GM10248 (cell line): ENCODE measurements at regions not wholly inside any gene's neighbourhood (a gene's known extent, or its start where the extent isn't known, plus 50 kb on each side); places are given as distances from the start of the nearest gene placed in this dataset.
A peak's percentile ranks its signal among the peaks of the same experiment; 100 is the strongest.

Source experiments
- CTCF ChIA-PET: fragments of 300-600 bp; sonication (Branson Sonifier 250); formaldehyde crosslinking; extraction: SDS; loops from one replicate; lab custom pipeline; 2021; ENCODE audit warnings: antibody characterized with exemption; lab: Yijun Ruan, JAX
- POLR2A ChIA-PET: fragments of 350-650 bp; sonication (Branson Sonifier 250); formaldehyde crosslinking; extraction: SDS; loops from one replicate; lab custom pipeline; 2020; ENCODE audit warnings: antibody characterized with exemption; lab: Yijun Ruan, JAX
- DNase-seq: peaks from one replicate; pipeline ENCODE4 v3.0.0; 2012; ENCODE audit errors: extremely low spot score
- TF ChIP-seq, protein P1 (sequence below): IDR thresholded peaks from 2 replicates; pipeline ENCODE4 v1.5.1; 2012; ENCODE audit warnings: mild to moderate bottlenecking, low read depth; ENCODE audit errors: extremely low read depth, missing control alignments, control extremely low read depth

DNA sequence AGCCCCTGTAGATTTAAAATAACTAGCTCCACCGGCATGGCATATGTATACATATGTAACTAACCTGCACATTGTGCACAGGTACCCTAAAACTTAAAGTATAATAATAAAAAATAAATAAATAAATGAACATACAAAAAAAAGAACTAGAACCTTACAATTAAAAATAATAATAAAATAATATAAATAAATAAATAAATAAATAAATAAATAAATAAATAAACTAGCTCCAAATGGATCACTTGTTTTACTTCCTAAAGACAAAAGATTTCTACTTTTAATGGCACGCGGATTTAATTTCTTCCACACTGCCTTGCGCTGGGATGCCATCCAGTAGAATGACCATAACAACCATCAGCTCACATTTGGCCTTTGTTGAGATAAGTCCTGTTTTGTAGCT is 141.0 kb upstream of the NRSN1 start:
- no peak for DNase-seq
- TF ChIP-seq, protein P1, sequence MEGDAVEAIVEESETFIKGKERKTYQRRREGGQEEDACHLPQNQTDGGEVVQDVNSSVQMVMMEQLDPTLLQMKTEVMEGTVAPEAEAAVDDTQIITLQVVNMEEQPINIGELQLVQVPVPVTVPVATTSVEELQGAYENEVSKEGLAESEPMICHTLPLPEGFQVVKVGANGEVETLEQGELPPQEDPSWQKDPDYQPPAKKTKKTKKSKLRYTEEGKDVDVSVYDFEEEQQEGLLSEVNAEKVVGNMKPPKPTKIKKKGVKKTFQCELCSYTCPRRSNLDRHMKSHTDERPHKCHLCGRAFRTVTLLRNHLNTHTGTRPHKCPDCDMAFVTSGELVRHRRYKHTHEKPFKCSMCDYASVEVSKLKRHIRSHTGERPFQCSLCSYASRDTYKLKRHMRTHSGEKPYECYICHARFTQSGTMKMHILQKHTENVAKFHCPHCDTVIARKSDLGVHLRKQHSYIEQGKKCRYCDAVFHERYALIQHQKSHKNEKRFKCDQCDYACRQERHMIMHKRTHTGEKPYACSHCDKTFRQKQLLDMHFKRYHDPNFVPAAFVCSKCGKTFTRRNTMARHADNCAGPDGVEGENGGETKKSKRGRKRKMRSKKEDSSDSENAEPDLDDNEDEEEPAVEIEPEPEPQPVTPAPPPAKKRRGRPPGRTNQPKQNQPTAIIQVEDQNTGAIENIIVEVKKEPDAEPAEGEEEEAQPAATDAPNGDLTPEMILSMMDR: no peak
- ChIA-PET POLR2A (no interaction called here), CTCF (interaction anchor here (1.5 to 2.2 kb wide), 2 partner anchors 8 to 23 kb away, joined by 5 to 8 read pairs; no protein-coding TSS in a partner anchor)

DNA sequence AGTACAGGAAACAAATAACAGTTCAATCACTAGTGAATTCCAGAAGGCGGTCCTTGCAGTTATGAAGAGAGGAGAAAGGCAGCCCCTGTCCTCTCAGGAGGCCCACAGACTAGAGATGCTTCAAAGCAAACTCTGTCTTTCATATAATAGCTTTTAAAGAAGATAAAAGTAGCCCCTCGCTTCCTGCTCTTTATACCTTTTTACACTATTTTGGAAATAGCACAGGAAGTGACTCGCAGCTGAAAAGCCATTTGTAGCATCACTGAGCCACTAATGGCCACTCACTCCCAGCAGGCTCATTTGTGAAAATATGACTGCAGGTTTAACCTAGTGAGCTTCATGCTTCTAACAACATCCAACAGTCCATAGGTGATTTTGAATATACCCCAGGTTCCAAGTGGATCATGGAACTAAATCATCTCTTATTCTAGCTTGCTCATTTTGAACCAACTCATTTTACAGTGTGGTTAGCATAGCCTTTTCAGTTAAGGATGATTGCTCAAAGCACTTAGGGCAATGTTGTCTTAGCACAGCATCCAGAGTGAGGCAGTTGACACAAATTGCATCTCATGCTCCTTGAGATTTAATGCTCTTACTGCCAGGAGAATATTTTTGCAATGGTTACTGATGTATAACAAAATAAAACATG is 136.0 kb upstream of the NRSN1 start:
- ChIA-PET CTCF (no interaction called here), POLR2A (no interaction called here)
- TF ChIP-seq, protein P1: no peak
- no peak for DNase-seq

DNA sequence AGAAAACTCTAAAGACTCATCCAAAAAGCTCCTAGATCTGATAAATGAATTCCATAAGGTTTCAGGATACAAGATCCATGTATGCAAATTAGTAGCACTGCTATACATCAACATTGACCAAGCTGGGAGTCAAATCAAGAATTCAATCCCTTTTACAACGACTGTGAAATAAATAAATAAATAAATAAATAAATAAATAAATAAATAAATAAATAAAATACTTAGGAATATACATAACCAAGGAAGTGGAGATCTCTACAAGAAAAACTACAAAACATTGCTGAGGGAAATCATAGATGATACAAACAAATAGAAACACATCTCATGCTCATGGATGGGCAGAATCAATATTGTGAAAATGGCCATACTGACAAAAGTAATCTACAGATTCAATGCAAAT is 132.0 kb upstream of the NRSN1 start:
- TF ChIP-seq, protein P1: no peak
- ChIA-PET POLR2A (no interaction called here), CTCF (interaction anchor here (1.7 kb wide), 1 partner anchor 10 kb away, joined by 5 read pairs; no protein-coding TSS in a partner anchor)
- DNase-seq: no peak

DNA sequence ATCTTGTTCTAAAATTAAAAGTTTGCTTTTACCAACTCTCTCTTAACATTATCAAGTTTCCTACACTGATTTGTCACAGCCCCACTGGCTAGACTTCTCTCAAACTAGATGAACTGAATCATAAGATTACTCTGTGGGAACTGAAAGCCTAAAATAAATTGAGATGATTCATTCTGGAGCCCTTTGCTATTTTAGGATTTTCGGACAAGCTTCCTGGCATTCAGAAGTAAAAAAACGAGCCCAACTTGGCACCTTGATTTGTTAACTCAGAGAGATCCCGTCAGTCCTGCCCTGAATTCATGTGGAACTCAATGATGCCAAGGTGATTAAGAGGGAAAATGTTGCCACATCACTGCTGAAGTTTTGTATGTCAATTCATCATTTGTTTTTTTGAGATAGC is 122.0 kb upstream of the NRSN1 start:
- TF ChIP-seq, protein P1: no peak
- ChIA-PET CTCF (no interaction called here), POLR2A (no interaction called here)
- DNase-seq: no peak

DNA sequence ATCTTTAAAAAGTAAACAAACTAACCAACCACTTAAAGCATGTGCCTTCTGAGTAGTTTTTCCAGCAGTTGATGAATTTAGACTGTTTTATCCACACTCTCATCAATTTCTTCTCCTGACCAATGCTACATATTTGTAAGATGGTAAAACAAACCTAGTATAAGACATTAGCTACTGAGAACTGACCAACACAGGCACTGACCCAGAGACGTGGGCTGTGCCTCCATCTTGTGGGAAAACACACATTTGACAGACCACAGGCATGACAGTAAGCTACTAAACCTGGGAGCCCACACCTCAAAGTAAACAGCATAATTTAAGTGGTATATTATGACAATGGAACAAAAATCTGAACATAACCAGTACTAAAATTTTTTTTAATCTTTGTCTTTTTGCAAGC is 121.4 kb upstream of the NRSN1 start:
- TF ChIP-seq, protein P1: peak; percentile 11
- CTCF ChIA-PET: no interaction called here
- POLR2A ChIA-PET: no interaction called here
- no peak for DNase-seq

DNA sequence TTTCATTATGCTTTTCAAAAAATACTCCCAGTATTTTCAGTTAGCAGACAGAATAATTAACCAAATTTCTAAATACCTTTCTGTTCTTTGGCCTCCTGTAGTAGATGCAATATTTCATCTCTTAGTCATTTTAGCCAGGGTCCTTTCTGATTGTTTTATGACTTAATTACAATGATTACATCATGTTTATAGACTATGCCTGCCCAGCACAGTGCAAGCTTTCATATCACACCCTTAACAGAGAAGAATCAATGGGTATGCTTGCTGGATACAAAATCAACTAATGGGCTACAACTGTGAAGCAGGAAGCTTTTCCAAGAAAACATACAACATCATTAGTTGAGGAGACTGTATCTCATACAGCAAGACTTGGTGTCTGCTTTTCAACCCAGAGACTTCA is 119.8 kb upstream of the NRSN1 start:
- POLR2A ChIA-PET: no interaction called here
- TF ChIP-seq, protein P1: no peak
- DNase-seq: no peak
- CTCF ChIA-PET: interaction anchor here (1.1 to 3.1 kb wide), 2 partner anchors 21 to 25 kb away, joined by 3 to 8 read pairs; no protein-coding TSS in a partner anchor

DNA sequence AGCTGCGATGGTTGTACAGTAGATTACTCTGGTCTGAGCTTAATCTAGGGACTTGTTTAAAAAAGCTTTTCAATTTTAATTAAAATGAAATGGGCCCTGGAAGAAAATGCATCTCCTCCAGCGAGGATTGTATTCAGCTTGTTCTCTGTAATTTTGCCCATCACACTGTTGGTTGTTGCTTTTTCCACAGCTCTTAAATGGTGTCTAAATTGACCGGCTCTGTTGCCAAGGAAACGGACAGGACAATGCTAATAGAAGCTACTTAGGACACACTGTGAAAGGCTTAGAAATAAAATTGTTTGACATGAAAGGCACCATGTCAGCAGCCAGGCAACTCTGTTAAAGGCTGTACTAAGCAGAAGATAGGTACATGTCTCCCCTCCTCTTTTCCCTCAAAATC is 116.7 kb upstream of the NRSN1 start:
- ChIA-PET CTCF (interaction anchor here (0.8 to 3.1 kb wide), 3 partner anchors 9 to 24 kb away, joined by 3 to 8 read pairs (median 4); no protein-coding TSS in a partner anchor), POLR2A (no interaction called here)
- TF ChIP-seq, protein P1: no peak
- no peak for DNase-seq
